DND-41 (cell line): ENCODE measurements at regions not wholly inside any gene's neighbourhood (a gene's known extent, or its start where the extent isn't known, plus 50 kb on each side); places are given as distances from the start of the nearest gene placed in this dataset.

Experiments used
- EZH2 ChIP-seq: IDR thresholded peaks from 3 replicates; pipeline ENCODE4 v1.6.1; 2012; ENCODE audit warnings: borderline replicate concordance, low read depth, mild to moderate bottlenecking, moderate library complexity, low read length, inconsistent platforms; ENCODE audit not compliant: severe bottlenecking
- TF ChIP-seq, protein P1 (sequence below): IDR thresholded peaks from 2 replicates; pipeline ENCODE4 v1.5.1; 2012; ENCODE audit warnings: borderline replicate concordance, low read length, moderate library complexity, mild to moderate bottlenecking; ENCODE audit not compliant: poor library complexity, severe bottlenecking; ENCODE audit errors: extremely low read depth

DNA sequence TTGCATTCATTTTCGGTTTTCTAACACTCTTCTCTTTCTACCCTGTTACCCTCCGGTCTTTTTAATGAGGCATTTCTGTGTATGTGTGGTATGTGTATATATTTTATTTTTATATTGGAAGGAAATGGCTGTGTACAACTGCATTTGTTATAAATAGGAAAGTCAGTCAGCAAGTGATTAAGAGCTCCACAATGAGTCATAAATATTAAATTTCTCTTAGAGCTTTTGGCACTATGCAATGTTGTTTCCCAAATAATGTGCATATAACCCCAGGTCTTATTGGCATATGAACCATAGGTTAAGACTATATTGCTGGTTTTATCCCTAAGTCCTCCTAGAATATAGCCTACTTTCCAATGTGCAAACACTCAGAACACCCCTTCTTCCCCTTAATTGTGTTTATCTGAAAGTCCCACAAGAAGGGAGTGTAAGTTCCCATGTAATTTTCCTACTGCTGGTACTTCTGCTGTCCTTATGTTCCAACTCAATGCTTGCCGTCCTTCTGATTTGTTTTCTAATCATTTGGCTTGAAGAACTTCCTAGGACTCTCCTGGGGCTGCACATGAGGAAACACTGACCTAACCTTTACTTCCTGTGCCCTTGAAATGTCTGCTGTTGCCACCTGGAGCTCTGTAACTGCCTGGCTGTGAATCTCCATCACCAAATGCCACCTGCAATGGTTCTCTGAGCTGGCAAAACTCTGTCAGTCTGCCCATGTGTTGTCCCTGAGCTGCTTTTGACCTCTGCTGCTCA lies 65.5 kb upstream of the PCSK5 start:
- TF ChIP-seq, protein P1, sequence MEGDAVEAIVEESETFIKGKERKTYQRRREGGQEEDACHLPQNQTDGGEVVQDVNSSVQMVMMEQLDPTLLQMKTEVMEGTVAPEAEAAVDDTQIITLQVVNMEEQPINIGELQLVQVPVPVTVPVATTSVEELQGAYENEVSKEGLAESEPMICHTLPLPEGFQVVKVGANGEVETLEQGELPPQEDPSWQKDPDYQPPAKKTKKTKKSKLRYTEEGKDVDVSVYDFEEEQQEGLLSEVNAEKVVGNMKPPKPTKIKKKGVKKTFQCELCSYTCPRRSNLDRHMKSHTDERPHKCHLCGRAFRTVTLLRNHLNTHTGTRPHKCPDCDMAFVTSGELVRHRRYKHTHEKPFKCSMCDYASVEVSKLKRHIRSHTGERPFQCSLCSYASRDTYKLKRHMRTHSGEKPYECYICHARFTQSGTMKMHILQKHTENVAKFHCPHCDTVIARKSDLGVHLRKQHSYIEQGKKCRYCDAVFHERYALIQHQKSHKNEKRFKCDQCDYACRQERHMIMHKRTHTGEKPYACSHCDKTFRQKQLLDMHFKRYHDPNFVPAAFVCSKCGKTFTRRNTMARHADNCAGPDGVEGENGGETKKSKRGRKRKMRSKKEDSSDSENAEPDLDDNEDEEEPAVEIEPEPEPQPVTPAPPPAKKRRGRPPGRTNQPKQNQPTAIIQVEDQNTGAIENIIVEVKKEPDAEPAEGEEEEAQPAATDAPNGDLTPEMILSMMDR, result no peak
- TF ChIP-seq EZH2, result no peak
